SHP77 (cell line): ENCODE measurements at regions not wholly inside any gene's neighbourhood (a gene's known extent, or its start where the extent isn't known, plus 50 kb on each side); places are given as distances from the start of the nearest gene placed in this dataset.

Experiments used
- DNase-seq, 2 experiments: peaks; one replicate each; lab custom pipeline; 2025; lab: John Stamatoyannopoulos, UW

DNA sequence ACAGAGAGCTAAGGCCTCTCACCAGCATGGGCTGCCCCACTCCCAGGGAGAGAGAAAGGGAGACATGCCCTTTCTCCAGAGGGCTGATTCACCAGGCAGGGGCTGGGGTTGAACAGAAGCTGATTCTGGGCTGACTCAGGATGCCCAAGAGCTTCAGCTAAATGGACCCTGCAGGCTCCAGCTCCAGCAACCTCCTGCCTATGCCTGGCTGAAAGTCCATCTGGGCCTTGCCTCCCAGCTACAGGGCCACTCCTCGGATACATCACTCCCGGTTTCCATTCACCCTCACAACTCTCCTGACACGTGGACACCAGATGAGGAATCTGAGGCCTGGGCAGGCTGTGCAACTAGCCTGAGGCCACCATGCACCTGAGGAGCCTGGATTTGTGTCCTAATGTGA, 215.5 kb downstream of the BUD13 start:
- no peak for DNase-seq

GRCh38 chr11:116556483-116556882, 216.3 kb downstream of the BUD13 start:
- DNase-seq: no peak

- no peak for DNase-seq
Measured at GRCh38 chr11:116553482-116553881, 219.3 kb downstream of the BUD13 start.

DNA sequence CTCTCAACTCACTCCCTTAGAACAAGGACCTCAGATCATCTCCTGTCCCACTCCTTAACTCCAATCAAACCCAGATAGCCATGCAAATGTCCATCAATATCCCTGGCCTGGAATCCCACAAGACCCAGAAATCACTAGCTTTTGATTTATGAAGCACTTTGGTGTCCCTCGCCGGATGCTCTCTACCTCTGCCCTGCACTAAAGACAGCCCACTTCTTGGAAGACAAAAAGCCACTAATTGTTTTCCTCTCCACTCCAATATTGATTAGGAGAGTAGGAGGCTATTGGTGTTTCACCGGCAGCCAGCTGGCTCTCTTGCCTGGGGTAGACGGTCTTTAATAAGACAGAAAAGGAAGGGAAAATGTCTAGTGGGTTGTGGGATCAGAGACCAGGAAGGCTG, 221.2 kb downstream of the BUD13 start:
- no peak for DNase-seq

DNA sequence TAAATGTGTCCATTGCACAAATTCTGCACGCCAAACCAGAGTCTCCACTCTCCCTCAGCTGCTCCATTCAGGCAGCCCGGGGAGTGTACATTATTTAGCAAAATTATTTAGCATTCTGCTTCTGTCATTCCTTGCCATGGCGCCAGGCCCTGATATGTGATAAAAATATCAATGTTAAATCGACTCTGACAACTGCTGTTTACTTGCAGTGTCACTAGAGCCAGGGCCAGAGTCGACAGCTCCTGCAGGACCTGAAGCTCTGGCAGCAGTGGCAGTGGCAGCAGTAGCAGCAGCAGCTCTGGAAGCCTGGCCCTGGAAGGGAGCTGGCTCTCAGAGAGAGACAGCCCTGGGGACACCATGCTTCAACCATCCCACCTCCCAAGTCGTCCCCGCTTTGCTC, 224.5 kb downstream of the BUD13 start:
- DNase-seq: no peak

DNA sequence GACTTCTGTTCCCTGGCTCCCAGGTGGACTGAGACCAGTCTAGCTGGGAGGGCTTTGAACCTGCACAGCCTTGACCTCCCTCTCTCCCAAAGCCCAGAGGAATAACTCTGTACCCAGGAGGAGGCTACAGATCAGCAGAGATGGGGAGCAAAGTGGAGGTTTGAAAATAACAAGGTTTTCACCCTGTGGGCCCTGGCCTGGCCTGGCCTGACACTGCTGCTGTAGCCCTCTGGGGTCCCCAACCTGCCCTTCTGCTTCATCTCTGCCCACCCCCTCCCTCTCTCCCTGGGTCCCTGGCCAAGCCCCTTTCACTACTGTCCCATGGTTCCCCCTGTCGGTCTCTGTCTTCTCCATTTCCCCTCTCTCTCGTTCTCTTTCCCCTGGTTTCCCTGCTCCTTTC, 225.2 kb downstream of the BUD13 start:
- DNase-seq: no peak

- no peak for DNase-seq
Measured at GRCh38 chr11:116545912-116546311, 226.9 kb downstream of the BUD13 start.

DNA sequence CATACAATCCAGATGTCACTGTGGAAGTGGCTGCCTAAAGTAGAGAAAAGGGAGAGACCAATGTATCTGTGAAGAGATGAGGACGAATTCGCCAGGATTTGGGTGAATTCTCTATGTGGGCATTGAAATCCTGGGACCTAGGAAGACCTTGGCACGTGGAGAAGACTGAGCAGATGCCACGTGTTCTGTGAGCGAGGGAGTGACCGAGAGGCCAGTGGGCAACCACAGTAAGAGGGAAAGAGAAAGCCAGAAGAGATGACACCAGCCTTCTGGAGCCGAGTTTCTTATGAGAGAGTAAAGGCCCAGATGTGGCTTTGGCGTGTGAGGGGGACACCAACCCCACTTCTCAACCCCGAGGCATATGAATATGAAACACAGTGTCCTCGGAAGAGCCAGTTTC, 228.1 kb downstream of the BUD13 start:
- DNase-seq: no peak

DNA sequence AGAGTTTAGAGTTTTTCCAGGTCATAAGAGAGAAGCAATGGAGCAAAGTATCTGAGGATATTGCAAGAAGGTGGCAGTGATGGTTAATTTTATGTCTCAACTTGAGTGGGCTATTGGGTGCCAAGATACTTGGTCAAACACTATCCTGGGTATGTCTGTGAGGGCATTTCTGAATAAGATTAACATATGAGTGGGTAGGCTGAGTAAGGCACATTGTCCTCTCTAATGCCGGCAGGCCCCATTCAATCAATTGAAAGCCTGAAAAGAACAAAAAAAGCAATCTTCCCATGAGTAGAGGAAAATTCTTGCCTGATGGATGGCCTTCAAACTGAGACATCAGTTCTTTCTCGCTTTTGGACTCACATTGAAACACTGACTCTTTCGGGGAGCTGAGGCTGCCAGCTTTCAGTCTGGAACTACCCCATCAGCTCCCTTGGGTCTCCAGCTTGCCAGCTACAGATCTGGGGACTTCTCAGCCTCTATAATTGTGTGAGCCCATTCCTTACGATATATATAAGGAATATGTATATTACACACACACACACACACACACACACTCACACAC, 228.8 kb downstream of the BUD13 start:
- no peak for DNase-seq

DNA sequence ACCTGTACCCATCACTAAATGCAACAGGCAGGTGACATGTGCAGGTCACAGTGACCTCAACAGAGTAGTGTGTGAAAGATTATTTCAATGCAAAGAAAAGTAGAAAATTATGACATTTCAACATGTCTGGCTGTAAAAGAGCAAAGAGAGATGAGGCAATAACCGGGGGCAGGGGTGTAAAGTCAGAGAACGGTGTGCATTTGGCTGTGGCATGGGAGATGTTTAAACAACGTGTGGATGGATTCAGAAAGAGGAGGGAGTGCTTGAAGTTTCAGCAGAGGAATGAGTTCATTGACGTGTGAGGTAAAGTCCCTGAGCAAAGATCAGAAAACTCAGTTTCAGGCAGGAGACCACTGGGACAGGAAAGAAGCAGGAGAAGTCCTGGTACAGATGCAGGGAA, 229.7 kb downstream of the BUD13 start:
- no peak for DNase-seq

GRCh38 chr11:116542406-116542805, 230.4 kb downstream of the BUD13 start:
- DNase-seq: no peak

GRCh38 chr11:116541460-116541859, 231.3 kb downstream of the BUD13 start:
- DNase-seq: no peak

- no peak for DNase-seq
Measured at GRCh38 chr11:116540645-116541304, 232.0 kb downstream of the BUD13 start.

GRCh38 chr11:116539836-116540418, 232.9 kb downstream of the BUD13 start:
- no peak for DNase-seq

GRCh38 chr11:116539211-116539610, 233.6 kb downstream of the BUD13 start:
- DNase-seq: no peak

- DNase-seq: no peak
Measured at GRCh38 chr11:116538677-116539076, 234.1 kb downstream of the BUD13 start.

DNA sequence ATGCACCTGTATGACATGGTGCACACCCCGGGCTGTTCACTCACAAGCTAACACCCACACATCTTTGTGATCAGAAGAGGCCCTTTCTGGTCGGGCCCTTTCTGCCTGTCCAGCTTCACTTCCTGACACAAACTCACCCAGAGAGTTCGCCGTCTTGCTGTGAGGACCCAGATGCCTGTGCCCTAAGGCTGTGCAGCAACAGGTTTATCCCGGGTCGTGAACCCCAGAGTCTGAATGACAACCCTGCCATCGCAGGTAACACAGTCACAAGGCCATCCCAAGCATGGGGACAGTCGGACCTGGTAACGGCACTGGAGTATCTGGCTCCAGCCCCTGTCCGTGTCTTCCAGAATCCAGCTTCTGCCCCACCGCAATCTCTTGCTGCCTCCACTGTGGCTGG, 235.1 kb downstream of the BUD13 start:
- no peak for DNase-seq

GRCh38 chr11:116537121-116537520, 235.7 kb downstream of the BUD13 start:
- no peak for DNase-seq

- no peak for DNase-seq
Measured at GRCh38 chr11:116536416-116536815, 236.4 kb downstream of the BUD13 start.

DNA sequence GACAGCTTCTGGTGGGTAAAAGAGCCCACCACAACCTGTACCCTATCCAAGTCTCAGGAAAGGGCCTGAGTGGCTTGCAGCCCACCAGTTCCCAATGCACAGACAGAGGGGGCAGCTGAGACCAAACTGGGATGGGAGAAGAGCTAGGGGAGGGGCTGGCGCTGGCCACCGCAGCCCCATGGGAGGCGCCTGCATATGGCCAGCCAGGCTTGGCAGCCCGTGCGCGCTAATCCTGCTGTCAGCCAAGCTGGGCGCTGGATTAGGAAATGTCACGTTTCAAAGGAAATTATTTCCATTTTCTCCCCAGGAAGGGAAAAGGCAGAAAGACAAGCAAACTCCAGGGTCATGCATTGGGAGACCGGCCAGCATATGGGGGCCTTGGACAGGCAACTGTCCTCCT, 236.8 kb downstream of the BUD13 start:
- no peak for DNase-seq

GRCh38 chr11:116535120-116535519, 237.7 kb downstream of the BUD13 start:
- DNase-seq: no peak

GRCh38 chr11:116534270-116534975, 238.4 kb downstream of the BUD13 start:
- DNase-seq: no peak

DNA sequence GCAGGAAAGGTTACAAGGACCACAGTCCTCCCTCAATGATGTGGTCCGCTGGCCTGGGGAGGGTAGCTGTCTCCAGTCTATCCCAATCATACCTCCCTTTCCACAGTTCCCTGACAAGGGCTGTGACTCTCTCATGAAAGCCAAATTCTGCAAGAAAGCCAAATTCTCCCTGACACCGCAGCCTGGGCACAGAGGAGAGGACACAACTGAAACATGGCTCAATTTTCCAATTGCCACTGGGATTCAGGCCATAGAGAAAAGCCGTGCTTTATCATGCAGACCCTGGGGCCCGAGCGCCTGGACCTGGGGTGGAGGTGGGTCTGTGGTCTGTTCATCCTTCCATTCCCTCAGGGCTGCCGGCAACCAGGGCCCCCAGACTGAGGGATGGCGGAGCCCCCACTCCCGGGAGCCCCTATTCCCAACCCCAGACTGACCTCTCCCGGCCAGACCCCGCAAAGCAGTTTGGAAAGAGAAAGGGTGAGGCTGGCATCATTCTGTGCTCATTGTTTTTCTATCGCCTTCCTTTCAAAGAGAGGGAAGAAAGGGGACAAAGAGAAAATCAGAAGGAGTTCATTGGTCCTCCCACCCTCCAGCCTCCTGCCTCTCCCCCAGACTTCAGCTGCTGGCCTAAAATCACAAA, 239.5 kb downstream of the BUD13 start:
- no peak for DNase-seq
